ENCODE measurements at regions not wholly inside any gene's neighbourhood (a gene's known extent, or its start where the extent isn't known, plus 50 kb on each side); places are given as distances from the start of the nearest gene placed in this dataset.
A peak's percentile ranks its signal among the peaks of the same experiment; 100 is the strongest.

DNA sequence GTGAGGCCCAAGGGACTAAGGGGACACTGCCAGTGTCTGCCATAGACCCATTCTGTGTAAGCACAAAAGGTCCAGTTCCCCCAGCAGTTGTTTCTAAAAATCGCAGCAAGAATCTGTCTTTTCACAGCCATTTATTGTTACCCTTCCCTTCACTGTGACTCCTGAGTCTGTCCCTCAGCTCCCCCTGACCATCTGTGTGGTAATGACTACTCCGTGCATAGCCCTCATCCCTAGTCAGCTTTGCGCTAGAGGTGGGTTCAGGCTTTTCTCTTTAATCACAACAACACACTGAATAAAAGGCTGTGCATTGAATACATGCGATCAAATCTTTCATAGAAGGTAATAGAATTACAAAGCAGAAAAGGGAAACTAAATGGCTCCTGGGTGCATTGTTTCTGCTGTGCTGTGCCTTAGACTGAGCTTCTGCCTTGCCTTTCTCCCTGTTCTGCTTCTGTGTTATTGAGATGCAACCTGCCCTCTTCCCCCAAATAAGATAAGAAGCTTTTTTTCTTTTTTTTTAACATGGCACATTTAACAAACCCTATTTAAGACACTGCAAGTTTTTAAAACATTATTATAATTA is 836.0 kb upstream of the CDH2 start:
- no peak for DNase-seq

DNA sequence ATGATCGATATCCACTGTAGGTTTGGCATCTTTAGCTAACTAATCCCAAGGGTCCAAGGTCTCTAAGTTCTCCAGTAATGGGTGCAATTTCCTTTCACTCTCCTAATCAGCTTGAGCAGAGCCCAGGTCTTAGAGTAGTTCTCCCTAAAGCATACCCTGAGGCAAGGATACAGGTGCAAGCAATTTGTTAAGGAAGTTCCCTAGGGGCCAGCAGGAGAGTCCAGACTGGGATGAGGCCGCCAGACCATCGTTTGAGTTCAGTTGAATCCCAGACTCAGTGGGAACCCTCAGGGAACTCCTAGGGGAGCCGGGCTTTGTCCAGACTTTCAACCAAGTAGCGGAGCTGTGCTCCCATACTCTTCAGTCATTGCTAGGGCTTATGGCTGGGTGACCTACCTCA is 835.4 kb upstream of the CDH2 start:
- DNase-seq, result no peak

DNA sequence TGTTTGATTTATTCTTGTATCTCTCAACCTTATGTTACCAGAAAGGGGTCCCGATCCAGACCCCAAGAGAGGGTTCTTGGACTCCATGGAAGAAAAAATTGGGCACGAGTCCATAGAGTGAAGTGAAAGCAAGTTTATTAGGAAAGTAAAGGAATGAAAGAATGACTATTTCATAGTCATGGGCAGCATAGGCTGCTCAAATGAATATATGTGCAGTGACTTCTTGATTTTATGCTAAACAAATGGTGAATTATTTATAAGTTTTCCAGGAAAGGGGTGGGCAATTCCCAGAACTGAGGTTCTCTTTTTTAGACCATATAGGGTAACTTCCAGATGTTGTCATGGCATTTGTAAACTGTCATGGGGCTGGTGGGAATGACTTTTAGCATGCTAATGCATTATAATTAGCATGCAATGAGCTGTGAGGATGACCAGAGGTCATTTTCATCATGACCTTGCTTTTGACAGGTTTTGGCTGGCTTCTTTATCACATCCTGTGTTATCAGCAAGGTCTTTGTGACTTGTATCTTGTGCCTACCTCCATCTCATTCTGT is 832.4 kb upstream of the CDH2 start:
- DNase-seq, result no peak

DNA sequence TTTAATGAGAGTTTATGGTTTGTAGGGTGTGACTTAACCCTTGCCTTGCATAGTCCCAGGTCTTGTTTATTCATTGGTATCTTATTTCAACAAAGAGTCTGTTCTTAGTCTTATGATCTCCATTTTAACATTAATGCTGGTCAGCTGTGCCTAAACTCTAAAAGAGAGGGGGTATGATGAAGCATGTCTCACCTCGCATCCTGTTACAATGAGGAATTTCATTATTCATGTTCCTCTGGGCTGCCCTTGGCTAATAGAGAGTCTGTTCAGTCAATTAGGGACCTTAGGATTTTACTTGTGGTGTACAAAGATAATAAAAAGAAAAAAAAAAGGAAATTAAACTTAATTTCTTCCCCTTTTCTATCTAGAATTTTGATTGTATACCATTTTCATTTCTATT is 831.9 kb upstream of the CDH2 start:
- no peak for DNase-seq

DNA sequence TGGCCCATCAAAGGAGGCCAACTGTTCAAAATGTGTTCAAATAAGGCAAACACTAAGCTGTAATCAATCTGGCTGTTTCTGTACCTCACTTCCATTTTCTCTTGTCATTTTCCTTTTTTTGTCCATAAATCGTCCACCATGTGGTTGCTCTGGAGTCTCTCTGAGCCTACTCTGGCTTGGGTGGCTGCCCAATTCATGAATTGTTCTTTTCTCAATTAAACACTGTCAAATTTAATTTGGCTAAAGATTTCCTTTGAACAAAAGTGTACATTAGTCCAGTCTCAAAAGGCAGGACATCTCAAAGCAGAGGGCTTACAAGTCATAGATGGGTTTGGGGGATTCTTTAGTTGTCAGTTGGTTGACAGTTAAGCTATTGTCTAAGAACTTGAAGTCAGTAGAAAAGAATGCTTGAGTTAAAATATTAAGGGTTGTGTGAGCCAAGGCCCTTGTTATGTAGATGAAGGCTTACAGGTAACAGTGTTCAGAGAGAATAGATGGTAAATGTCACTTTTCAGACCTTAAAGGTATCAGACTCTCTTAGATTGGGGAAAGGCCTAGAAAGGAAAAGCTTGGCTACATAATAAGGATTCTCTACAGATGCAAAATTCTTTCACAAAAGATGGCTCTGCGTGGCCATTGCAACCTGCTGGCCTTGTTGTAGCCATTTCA is 831.2 kb upstream of the CDH2 start:
- no peak for DNase-seq

DNA sequence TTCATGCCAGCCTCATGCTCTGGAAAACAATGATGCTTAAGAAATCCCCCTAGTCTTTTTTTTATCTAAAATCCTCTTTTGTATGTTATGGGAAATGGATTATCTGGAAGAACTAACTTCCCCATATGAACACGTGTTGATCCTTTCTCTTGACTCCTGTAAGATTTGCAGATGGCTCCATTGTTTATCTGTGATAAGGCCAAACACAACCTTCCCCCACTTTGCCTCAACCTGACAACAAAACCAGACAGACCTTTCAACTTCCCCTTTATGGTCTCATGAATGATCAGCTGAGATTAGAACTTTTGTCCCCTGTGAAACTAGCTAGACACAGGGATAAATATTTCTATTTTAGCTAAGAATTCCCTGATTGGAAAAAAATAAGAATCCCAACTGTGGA is 828.0 kb upstream of the CDH2 start:
- DNase-seq, result no peak

DNA sequence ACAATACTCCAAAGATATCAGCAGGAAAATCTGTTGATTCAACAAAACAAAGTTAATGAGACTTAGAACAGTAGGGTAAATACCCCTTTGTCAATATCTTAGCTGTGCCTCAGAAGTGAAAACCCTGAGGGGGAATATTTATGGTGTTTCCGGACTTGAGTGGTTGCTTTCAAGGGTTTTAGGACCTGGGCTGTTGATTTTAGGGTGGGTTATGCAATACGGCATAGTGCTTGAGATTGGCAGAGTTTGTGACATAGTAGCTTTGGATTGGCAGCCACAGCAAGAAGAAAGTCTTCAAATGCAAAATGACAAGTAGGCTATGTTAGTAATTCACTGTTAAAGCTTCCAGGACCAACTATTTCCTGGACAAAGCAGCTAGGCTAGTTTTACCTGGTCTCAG is 826.3 kb upstream of the CDH2 start:
- DNase-seq, result no peak

DNA sequence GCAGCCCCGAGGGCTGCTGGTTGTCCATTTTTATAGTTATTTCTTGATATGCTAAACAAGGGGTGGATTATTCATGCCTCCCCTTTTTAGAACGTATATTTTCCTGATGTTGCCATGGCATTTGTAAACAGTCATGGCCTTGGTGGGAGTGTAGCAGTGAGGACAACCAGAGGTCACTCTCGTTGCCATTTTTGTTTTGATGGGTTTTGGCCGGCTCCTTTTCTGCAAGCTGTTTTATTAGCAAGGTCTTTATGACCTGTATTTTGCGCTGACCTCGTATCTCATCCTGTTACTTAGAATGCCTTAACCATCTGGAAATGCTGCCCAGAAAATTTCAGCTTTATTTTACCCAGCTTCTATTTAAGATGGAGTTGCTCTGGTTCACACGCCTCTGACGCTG is 825.8 kb upstream of the CDH2 start:
- DNase-seq, result no peak

DNA sequence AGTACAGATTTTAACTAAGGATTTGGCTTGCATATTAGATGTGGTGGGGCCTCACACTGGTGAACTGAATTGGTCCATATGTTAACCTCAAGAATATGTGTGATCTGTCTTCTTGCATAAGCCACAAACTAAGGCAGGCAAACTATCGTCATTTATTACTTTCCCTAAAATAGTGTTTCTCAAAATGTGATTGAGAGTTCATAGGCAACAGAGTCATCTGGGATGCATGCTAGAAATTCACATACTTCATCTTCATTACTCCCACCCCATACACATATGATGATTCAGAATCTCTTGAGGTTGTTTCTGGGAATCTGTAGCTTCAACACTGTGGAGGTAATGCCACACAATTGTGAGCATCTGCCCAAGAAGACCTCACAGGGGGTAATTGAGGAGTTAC is 822.8 kb upstream of the CDH2 start:
- DNase-seq, result no peak

DNA sequence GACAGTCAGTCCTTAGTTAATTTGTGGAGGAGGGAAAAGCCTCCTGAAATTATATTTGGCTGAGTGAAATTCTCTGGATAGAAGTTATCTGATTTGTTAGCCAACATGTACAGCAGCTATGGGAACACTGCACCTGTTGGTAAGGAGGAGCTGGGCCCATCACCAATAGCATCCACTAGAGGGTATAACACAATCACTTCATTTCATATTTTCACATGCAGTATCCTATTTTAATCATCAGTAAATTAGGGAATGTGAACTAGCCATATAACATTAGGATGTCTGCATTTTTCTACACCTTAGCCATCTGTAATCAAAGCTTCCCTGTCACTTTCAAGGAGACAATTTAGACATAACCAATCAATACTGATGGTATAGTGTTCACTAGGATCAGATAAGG is 818.4 kb upstream of the CDH2 start:
- DNase-seq, result no peak

DNA sequence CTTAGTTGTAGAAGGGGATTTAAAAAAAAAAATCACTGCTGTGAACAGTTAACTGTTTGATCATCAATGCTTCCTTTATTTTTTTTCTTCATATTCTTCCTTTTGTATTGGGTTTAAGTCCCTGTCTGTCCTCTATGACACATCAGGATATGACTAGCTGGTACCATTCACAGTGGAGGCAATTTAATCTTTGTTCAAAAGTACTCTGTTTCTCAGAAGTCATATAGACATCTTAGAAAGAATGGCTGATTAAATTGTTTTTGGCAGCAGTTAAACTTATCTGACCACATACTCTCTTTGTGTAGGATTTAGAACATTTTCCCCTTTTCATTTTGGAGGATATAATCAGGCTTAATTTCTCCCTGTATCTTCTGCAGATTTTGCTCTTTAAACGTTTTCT is 807.8 kb upstream of the CDH2 start:
- no peak for DNase-seq

DNA sequence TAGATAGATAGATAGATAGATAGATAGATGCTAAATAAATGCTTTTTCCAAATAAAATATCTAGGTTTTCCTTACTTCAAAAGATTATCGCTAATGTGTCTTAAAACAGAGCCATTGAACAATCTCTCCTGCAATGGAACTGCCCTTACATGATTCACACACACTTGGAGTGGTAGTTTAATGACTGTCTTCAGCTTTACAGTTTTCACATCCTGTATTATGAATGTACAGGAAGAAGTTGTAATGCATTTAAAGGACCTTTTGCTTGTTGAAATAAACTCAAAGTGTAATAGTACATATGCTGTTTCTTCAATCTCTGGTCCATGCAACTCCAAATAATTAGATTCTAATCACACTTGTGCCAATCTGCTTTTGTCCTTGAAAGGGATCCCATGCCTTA is 797.6 kb upstream of the CDH2 start:
- DNase-seq, result no peak

DNA sequence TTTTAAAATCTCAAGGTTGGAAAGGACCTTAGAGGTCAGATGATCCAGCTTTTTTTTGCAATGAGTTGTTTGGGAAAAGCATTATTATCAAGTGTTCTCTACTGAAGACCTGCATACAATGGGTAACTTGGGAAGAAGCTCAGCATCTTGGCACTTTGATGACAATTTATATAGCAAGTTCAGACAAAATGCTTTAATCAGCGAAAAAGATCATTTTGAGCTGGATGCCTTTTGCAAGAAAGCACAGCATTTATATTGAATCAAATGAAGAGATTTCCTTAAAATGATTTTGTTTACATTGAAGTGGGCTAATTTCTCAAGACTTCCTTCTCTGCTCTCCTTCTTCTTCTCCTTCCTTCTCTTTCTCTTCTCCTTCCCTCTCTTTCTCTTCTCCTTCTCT is 796.4 kb upstream of the CDH2 start:
- DNase-seq, result no peak

DNA sequence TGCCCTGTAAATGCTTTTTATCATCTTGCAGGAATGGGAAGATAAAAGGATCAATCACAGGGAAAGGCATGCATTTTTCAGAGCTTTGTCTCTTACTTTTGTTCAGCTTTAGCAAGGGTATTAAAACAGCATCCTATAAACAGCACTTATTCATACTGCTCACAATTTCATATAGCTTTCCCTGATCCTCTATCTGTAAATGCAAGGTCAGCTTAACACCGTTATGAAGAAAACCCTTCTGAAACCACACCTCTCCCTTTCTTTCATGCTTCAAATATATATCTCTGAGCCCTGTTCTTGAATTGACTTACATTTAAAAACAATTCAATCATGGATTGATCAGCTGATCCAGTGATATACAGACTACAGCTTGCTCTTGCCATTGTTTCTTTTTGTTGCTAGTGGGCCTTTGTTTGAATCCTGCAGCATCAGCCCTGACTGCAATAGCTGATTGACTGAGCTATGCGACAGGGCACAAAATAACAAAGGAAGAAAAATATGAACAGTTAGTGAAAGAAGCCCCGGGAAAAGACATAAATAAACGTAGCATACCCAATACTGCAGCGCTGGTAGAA is 795.5 kb upstream of the CDH2 start:
- no peak for DNase-seq

DNA sequence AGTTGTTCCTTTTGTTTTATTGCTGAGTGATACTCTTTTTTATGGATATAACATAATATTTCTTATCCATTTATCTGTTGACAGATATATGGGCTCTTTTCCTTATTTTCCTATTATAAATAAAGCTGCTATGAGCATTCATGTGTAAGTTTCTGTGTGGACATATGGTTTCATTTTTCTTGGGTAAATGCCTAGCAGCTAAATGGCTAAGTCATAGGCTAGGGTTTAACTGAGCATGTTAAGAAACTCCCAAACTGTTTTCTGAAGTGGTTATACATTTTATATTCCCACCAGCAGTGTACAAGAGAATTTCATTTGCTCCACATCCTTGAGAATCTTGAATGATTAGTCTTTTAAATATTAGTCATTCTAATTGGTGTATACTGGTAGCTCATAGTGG is 786.6 kb upstream of the CDH2 start:
- no peak for DNase-seq

DNA sequence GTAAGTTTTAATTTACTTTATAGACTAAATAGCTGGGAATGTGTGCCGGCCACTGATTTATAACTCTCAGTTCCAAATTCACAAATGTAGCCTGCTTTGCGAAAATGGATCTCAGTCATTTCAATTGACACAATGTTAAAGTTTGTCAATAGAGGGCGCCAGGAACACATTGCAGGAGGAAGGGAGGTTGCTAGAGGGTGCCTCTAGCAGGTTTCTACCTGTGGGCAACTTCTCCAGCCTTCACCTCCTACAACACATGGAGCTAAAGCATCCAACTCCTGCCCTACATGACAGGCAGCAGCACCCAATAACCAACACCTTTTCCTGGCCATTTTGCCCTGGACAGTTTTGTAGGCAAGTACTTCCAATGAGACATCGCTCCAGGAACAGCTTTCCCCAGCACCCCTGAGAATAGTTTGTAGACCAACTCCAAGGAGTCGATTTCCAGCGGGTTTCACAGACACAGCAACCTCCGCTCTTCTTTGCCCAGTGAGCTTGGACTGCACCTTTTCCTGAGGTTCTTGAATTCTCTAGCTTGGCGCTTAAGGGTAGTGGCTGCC is 784.8 kb upstream of the CDH2 start:
- peak; percentile 5 for DNase-seq

DNA sequence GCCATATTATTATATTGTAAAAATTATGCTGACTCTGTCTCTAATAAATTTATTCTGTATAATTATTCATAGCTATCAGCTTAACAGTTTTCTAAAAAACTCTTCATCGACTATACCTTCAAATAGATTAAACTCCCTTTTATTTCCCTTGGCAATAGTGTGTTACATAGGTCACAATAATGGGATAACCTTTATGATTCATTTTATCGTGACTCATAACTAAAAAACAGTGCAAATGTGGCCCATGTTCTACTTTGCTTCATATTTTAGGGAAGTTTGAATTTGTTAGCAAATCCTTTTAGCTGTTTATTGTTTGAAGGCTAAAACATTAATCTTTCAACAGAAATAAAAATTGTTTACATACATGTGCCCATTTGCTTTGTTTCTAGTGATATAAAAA is 783.2 kb upstream of the CDH2 start:
- no peak for DNase-seq

DNA sequence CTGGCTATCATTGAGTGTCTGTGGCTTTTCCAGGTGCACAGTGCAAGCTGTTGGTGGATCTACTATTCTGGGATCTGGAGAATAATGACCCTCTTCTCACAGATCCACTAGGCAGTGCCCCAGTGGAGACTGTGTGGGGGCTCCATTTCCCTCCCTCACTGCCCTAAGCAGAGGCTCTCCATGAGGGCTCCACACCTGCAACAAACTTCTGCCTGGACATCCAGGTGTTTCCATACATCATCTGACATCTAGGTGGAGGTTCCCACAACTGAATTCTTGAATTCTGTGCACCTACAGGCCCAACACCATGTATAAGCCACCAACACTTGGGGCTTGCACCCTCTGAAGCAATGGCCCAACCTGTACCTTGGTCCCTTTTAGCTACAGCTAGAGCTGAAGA is 775.4 kb upstream of the CDH2 start:
- no peak for DNase-seq

DNA sequence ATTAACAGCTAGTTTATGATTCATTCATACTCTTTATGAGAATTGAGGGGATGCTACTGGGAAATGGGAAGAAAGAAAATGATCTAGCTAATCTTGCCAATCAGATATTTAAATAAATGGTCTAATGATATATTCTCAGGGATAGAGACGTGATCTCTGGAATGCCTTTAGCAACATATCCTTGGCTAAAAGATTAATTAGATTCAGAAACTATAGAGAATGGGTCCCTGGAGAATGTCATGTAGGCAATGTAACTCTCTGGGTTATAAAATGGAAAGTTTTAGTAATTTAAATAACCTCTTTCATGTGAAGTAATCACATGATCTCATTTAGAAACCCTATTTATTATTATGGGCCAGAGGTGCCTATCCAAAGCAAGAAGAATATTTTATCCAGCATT is 771.0 kb upstream of the CDH2 start:
- DNase-seq, result no peak

DNA sequence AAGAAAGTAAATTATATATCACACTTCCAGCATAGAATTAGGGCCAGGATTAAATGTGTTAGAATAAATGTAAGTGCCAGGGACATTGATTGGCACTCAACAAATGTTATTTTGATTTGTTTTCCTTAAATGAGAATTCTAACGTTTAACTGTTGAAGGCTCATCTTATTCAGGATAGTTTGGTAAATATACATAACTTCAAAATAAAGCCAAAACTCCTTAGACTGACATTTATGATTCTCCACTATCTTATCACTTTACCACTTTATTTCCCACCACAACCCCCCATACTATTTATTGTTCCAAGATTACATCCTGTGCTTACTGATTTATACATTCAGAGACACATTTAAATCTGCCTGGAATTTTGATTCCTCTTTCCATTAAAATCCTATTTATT is 769.5 kb upstream of the CDH2 start:
- no peak for DNase-seq

DNA sequence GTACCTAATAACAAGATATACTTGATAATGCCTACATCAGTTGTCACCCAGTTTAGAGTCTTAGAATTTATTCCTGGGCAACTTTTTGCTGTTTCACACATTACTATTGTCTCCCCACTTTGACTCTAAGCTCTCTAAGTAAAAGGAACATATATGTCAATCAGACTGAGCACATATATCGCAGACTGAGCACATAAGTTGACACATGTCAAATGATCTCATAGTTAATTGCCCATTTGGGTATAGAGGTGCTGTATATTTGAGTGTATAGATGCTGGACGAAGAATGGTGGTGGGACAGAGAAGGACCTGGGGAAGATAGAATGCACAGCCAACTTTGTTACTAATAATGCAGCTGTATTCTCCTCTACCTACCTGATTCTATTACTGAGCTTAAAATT is 746.0 kb upstream of the CDH2 start:
- DNase-seq, result no peak

DNA sequence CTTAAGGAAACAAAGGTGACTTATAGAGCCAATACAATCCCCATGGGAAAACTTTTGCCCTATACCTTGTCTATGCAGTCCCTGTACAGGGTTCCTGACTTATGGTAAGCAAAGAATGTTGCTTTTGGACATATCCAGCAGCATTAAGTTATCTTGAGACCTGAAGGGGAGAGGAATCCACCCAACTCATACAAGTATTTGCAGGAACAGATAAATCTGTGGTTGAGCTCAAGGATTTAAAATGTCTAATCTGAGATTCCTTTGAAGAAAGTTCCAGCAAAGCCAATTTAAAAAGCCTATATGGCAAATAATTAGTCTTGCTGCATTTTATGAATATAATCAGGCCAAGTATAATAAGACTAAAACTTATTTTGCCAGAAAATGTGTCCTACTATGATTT is 739.5 kb upstream of the CDH2 start:
- DNase-seq, result no peak

DNA sequence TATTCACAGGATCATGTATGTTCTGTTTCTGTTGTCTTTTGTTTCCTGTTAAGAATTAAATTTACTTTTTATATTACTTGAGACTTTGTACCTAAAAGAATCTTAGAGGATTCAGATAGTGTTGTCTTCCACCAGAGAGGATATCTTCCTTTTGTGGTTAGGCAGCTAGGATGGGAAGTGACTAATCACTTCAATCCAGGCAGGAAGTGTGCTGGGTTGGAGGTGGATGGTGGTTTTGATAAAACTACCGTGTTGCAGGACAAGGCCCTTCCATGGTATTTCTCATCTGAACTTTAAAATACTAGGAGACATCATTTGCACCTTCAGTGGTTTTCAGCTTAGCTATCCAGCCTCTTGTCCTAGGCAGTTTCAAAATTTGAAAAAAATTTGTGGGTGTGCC is 728.6 kb upstream of the CDH2 start:
- DNase-seq, result no peak

DNA sequence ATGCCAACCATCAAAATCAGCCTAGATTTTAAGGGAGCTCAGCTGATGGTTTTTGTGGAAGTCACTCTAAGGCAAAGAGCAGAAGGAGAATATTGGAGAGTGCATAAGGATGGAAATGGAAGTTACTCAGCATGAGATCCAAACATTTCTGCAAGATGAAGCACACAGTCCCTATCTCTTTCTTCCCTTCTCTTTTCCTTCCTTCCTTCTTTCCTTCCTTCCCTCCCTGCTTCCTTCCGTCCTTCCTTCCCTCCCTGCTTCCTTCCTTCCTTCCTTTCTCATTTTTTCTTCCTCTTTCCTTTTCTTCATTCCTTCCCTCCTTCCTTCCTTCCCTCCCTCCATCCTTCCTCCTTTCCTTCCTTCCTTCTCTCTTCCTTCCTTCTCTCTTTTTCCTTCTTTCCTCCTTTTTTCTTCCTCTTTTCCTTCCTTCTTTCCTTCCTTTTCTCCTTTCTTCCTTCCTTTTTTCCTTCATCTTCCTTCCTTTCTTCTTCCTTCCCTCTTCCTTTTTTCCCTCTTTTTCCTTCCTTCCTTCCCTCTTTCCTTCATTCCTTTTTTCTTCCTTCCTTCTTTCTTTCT is 727.9 kb upstream of the CDH2 start:
- DNase-seq, result no peak
